Ovary (tissue), 7 donors: ENCODE measurements at regions not wholly inside any gene's neighbourhood (a gene's known extent, or its start where the extent isn't known, plus 50 kb on each side); places are given as distances from the start of the nearest gene placed in this dataset.

Experiments
- DNase-seq, 5 donors: peaks; one replicate each; pipeline ENCODE4 v3.0.0-alpha.2; 2019 to 2020
- H3K27ac ChIP-seq, 2 donors: fragments of 200-600 bp; one replicate each; pipeline versions ENCODE4 v1.5.1 to v1.8.0; 2019 to 2022
- H3K27me3 ChIP-seq: fragments of 200-600 bp; one replicate; pipeline ENCODE4 v1.8.0; 2022
- H3K36me3 ChIP-seq: fragments of 200-600 bp; sonication (generic); one replicate; pipeline ENCODE4 v1.5.1; 2019
- H3K4me1 ChIP-seq: one replicate; pipeline ENCODE4 v1.8.1; 2013; ENCODE audit warnings: mild to moderate bottlenecking, moderate library complexity; ENCODE audit not compliant: insufficient read depth
- H3K4me3 ChIP-seq: fragments of 200-600 bp; sonication (generic); one replicate; pipeline ENCODE4 v1.5.1; 2017
- H3K9me3 ChIP-seq, 2 donors: fragments of 200-600 bp in 1 of 2; sonication (generic) in 1 of 2; one replicate each; pipeline versions ENCODE4 v1.5.1 to v1.8.1; 2013 to 2019; ENCODE audit warnings: mild to moderate bottlenecking in 1 of 2, moderate library complexity in 1 of 2
- EP300 ChIP-seq: sonication (generic); formaldehyde crosslinking; IDR thresholded peaks from one replicate; pipeline ENCODE4 v1.6.1; 2017; ENCODE audit warnings: antibody characterized with exemption
- POLR2A ChIP-seq: fragments of 450-650 bp; IDR thresholded peaks from one replicate; pipeline ENCODE4 v1.6.1; 2017; ENCODE audit warnings: antibody characterized with exemption, mild to moderate bottlenecking, moderate library complexity
- WGBS, 3 donors: extraction: QIAGEN DNeasy Blood & Tissue Kit in 1 of 3; methylation state at CpG; one replicate each; pipeline versions ENCODE4 v1.1.5 to v1.1.7; 2013 to 2017; 5-methylcytosine and 5-hydroxymethylcytosine counted together
- intact Hi-C, 4 donors: fragments of 100-400 bp; cut with DNase I; formaldehyde crosslinking; loops; one replicate each; pipeline versions ENCODE4 v1.11.0 to v1.15.1; 2022 to 2023
- TF ChIP-seq, protein P1 (sequence below), 3 donors: fragments of 450-650 bp in 2 of 3; fragments of 200-600 bp in 1 of 3; IDR thresholded peaks; one replicate each; pipeline versions ENCODE4 v1.5.1 to v1.8.0; 2016 to 2022; ENCODE audit warnings: antibody characterized with exemption in 3 of 3, mild to moderate bottlenecking in 1 of 3
- donor health status: DM: no; HTN: no; CAD: no; lungs with moderate emphysema.
- donor health status: DM: no; HTN: no; CAD: no.
- donor health status: Bipolar disorder and iron deficiency.
- donor health status: DM: no; HTN: no; CAD: no.
- donor health status: DM: yes; HTN: yes; CAD: no.

DNA sequence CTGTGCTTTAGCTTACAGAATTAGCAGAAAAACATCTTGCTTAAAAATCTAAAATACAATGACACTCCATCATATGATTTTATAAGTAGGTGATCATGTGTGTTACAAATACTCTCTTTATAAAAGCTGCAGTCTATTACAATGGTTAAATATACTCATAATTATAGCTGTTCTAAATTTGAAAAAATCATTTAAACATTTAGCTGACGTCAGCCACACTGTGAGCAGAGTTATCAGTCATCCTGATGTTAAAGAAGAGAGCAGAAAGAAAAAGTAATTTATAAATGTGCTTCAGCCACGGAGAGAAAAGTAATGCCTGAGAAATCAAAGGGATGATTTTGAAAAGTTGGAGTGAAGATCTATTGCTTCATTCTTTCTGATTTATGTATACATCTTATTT, 1325.9 kb upstream of the B3GALT2 start:
- H3K4me3 ChIP-seq = no peak overlapping the region
- 53 to 62% (median 60%) methylated on average over 2 of the region's 2 CpGs for WGBS, 3 donors
- DNase-seq = no peak
- no peaks in the 10 kb centered on the region for H3K27me3 ChIP-seq
- H3K4me1 ChIP-seq = no peaks in the 10 kb centered on the region
- TF ChIP-seq, protein P1, sequence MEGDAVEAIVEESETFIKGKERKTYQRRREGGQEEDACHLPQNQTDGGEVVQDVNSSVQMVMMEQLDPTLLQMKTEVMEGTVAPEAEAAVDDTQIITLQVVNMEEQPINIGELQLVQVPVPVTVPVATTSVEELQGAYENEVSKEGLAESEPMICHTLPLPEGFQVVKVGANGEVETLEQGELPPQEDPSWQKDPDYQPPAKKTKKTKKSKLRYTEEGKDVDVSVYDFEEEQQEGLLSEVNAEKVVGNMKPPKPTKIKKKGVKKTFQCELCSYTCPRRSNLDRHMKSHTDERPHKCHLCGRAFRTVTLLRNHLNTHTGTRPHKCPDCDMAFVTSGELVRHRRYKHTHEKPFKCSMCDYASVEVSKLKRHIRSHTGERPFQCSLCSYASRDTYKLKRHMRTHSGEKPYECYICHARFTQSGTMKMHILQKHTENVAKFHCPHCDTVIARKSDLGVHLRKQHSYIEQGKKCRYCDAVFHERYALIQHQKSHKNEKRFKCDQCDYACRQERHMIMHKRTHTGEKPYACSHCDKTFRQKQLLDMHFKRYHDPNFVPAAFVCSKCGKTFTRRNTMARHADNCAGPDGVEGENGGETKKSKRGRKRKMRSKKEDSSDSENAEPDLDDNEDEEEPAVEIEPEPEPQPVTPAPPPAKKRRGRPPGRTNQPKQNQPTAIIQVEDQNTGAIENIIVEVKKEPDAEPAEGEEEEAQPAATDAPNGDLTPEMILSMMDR (IDR thresholded peaks at IDR 0.05) = no peak
- no peak for TF ChIP-seq EP300
- TF ChIP-seq POLR2A = no peak
- intact Hi-C loops = no loop called here
- H3K9me3 ChIP-seq = no peaks in the 10 kb centered on the region
- no peak overlapping the region for H3K27ac ChIP-seq
- H3K36me3 ChIP-seq = no peaks in the 10 kb centered on the region

DNA sequence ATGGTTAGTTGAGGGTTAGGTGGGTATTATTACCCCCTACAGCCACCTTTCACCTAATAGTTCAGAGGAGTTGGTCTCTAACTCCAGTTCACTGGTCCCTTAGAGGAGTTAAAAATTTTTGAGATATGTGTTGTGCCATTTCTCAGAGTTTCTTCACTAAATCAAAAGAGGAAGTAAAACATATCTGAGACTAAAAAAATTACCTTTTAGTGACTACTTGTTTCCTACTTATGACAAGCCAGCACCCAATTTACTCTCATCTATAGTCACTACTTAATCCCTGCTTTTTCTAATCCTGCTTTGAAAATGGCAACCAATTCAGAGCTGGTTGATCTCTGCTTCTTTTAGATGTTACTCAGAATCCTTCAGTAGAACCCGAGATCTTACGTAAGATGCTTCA, 1316.8 kb upstream of the B3GALT2 start:
- no peak for DNase-seq
- no peak overlapping the region for H3K4me3 ChIP-seq
- TF ChIP-seq, protein P1 (IDR thresholded peaks at IDR 0.05) = no peak
- TF ChIP-seq POLR2A = no peak
- TF ChIP-seq EP300 = no peak
- WGBS, 3 donors = 95 to 98% (median 95%) methylated on average over 2 of the region's 2 CpGs
- no peaks in the 10 kb centered on the region for H3K9me3 ChIP-seq
- intact Hi-C loops = no loop called here
- no peaks in the 10 kb centered on the region for H3K36me3 ChIP-seq
- H3K27me3 ChIP-seq = no peaks in the 10 kb centered on the region
- no peaks in the 10 kb centered on the region for H3K4me1 ChIP-seq
- H3K27ac ChIP-seq = no peak overlapping the region

DNA sequence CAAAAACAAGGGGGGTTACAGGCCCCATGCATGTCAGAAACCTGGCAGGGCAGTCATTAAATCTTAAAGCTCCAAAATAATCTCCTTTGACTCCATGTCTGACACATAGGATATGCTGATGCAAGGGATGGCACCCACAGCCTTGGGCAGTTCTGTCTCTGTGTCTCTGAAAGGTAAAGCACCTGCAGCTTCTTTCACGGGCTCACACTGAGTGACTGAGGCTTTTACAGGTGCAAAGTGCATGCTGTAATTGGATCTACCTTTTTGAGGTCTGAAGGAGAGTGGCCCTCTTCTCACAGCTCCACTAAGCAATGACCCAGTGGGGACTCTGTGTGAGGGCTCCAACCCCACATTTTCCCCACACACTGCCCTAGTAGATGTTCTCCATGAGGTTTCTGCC, 1309.0 kb upstream of the B3GALT2 start:
- H3K4me1 ChIP-seq = no peaks in the 10 kb centered on the region
- 92 to 100% (median 95%) methylated on average over 1 of the region's 1 CpG for WGBS, 3 donors
- no peak for DNase-seq
- intact Hi-C loops = no loop called here
- no peaks in the 10 kb centered on the region for H3K36me3 ChIP-seq
- TF ChIP-seq, protein P1 (IDR thresholded peaks at IDR 0.05) = no peak
- TF ChIP-seq POLR2A = no peak
- TF ChIP-seq EP300 = no peak
- H3K27me3 ChIP-seq = no peaks in the 10 kb centered on the region
- H3K4me3 ChIP-seq = no peak overlapping the region
- no peaks in the 10 kb centered on the region for H3K9me3 ChIP-seq
- H3K27ac ChIP-seq = no peak overlapping the region

DNA sequence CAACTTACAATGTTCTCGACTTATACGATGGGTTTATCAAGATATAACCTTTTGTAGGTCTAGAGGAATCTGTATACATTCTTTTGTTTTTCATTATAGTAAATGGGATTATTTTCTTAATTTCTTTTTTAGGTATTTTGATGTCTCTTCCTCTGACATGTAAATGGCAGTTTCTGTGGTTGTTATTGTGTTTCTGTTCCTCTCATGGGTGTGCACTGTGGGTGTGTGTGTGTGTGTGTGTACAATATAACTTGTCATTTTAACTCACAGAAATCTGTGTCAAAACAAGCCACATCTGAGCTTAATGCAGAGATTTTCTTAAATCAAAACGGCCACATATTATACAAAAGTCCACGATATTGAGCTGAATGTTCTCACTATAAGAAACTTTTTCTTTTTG, 1300.8 kb upstream of the B3GALT2 start:
- Histone ChIP-seq H3K36me3 (no peaks in the 10 kb centered on the region), H3K27ac (no peak overlapping the region), H3K4me3 (no peak overlapping the region), H3K4me1 (no peaks in the 10 kb centered on the region), H3K27me3 (no peaks in the 10 kb centered on the region), H3K9me3 (no peaks in the 10 kb centered on the region)
- WGBS, 3 donors = 92 to 97% (median 95%) methylated on average over 4 of the region's 4 CpGs
- intact Hi-C loops = no loop called here
- TF ChIP-seq EP300 = no peak
- DNase-seq = no peak

DNA sequence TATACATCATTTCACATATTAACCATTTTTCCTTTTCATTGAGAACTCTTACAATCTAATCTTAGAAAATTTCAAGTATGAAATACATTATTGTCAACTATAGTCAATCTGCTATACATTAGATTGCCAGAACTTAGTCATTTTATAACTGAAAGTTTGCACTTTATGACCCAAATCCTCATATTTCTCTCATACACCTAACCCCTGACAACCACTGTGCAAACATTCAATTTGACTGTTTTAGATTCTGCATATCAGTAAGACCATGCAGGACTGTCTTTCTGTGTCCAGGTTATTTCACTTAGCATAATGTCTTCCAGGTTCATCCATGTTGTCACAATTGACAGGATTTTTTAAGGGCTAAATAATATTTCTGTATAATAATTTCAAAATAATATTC, 1299.0 kb upstream of the B3GALT2 start:
- no peak for DNase-seq
- no peaks in the 10 kb centered on the region for H3K27me3 ChIP-seq
- no peaks in the 10 kb centered on the region for H3K4me1 ChIP-seq
- H3K9me3 ChIP-seq = no peaks in the 10 kb centered on the region
- no peaks in the 10 kb centered on the region for H3K36me3 ChIP-seq
- no peak overlapping the region for H3K4me3 ChIP-seq
- intact Hi-C loops = no loop called here
- H3K27ac ChIP-seq = no peak overlapping the region
- TF ChIP-seq POLR2A = no peak
- TF ChIP-seq, protein P1 (IDR thresholded peaks at IDR 0.05) = no peak
- no peak for TF ChIP-seq EP300
